SK-N-SH (cell line): ENCODE measurements at regions not wholly inside any gene's neighbourhood (a gene's known extent, or its start where the extent isn't known, plus 50 kb on each side); places are given as distances from the start of the nearest gene placed in this dataset.

ENCODE experiments used
- CTCF ChIA-PET: fragments of 300-600, 350-600 bp; formaldehyde crosslinking; extraction: SDS; loops from one replicate; lab custom pipeline; 2021; lab: Yijun Ruan, JAX
- POLR2A ChIA-PET: fragments of 350-600 bp; sonication (Branson Sonifier 250); formaldehyde crosslinking; extraction: SDS; loops from one replicate; lab custom pipeline; 2020; ENCODE audit warnings: antibody characterized with exemption, inconsistent platforms; lab: Yijun Ruan, JAX
- DNase-seq: peaks from one replicate; pipeline ENCODE4 v3.0.0; 2012
- H2AFZ ChIP-seq: fragments of 200-600 bp; sonication (generic); 2 replicates; pipeline ENCODE4 v1.8.1; 2016; ENCODE audit warnings: antibody characterized with exemption, mild to moderate bottlenecking, low read depth
- H3F3A ChIP-seq: fragments of 200-600 bp; sonication (generic); replicated peaks from 2 replicates; pipeline ENCODE3; 2016; ENCODE audit warnings: antibody characterized with exemption, mild to moderate bottlenecking; ENCODE audit not compliant: insufficient read depth
- H3K27ac ChIP-seq, 2 experiments: fragments of 200-500 bp in 1 of 2; fragments of 200-600 bp in 1 of 2; sonication (Bioruptor generic) in 1 of 2; sonication (generic), shearing (Covaris generic) in 1 of 2; 2 replicates each; pipeline versions ENCODE4 v1.5.1 to v1.6.1; 2014 to 2016; ENCODE audit warnings: low read depth in 2 of 2, inconsistent platforms in 1 of 2, low read length in 1 of 2, mild to moderate bottlenecking in 1 of 2, mixed read lengths in 1 of 2
- H3K27me3 ChIP-seq: fragments of 200-600 bp; sonication (generic), shearing (Covaris generic); 2 replicates; pipeline ENCODE4 v1.6.1; 2016; ENCODE audit warnings: mixed run types; ENCODE audit not compliant: insufficient read depth
- H3K36me3 ChIP-seq, 2 experiments: fragments of 200-500 bp in 1 of 2; fragments of 200-600 bp in 1 of 2; sonication (Bioruptor generic) in 1 of 2; sonication (generic) in 1 of 2; replicated peaks in 1 of 2; 2 replicates each; pipeline versions ENCODE3 to v1.5.1; 2014 to 2016; ENCODE audit warnings: low read length in 1 of 2, mild to moderate bottlenecking in 1 of 2; ENCODE audit not compliant: insufficient read depth in 2 of 2, control insufficient read depth in 1 of 2
- H3K4me1 ChIP-seq, 2 experiments: fragments of 200-500 bp in 1 of 2; fragments of 200-600 bp in 1 of 2; sonication (Bioruptor generic) in 1 of 2; sonication (generic), shearing (Covaris generic) in 1 of 2; 2 replicates each; pipeline versions ENCODE4 v1.5.1 to v1.6.1; 2014 to 2016; ENCODE audit warnings: low read depth in 1 of 2, low read length in 1 of 2, mixed run types in 1 of 2; ENCODE audit not compliant: insufficient read depth in 2 of 2, control insufficient read depth in 1 of 2
- H3K4me2 ChIP-seq: fragments of 200-600 bp; sonication (generic), shearing (Covaris generic); 2 replicates; pipeline ENCODE4 v1.6.1; 2017; ENCODE audit warnings: mixed run types
- H3K4me3 ChIP-seq, 2 experiments: fragments of 200-500 bp in 1 of 2; fragments of 200-600 bp in 1 of 2; sonication (Bioruptor generic) in 1 of 2; sonication (generic), shearing (Covaris generic) in 1 of 2; 2 replicates each; pipeline versions ENCODE4 v1.5.1 to v1.8.1; 2014 to 2016; ENCODE audit warnings: low read depth in 2 of 2, inconsistent platforms in 1 of 2, low read length in 1 of 2, mild to moderate bottlenecking in 1 of 2, mixed read lengths in 1 of 2, moderate library complexity in 1 of 2
- H3K79me2 ChIP-seq: fragments of 200-600 bp; sonication (generic); 2 replicates; pipeline ENCODE4 v1.8.1; 2017; ENCODE audit warnings: mild to moderate bottlenecking; ENCODE audit not compliant: insufficient read depth
- H3K9ac ChIP-seq: fragments of 200-600 bp; sonication (generic); 2 replicates; pipeline ENCODE4 v1.6.1; 2017; ENCODE audit warnings: mixed run types
- H3K9me2 ChIP-seq: fragments of 200-600 bp; sonication (generic); 2 replicates; pipeline ENCODE4 v1.6.1; 2017; ENCODE audit warnings: mixed run types
- H3K9me3 ChIP-seq: fragments of 200-600 bp; sonication (generic); 2 replicates; pipeline ENCODE4 v1.6.1; 2017; ENCODE audit warnings: mixed run types, mild to moderate bottlenecking, moderate library complexity
- H4K20me1 ChIP-seq: fragments of 200-600 bp; sonication (generic); 2 replicates; pipeline ENCODE4 v1.6.1; 2017; ENCODE audit warnings: mild to moderate bottlenecking, mixed run types; ENCODE audit not compliant: insufficient read depth
- CHD2 ChIP-seq: fragments of 150-350 bp; IDR thresholded peaks from 2 replicates; pipeline ENCODE4 v1.6.1; 2018; ENCODE audit warnings: low read length; ENCODE audit not compliant: partially characterized antibody
- EZH2phosphoT487 ChIP-seq: fragments of 200-600 bp; sonication (generic); IDR thresholded peaks from 2 replicates; pipeline ENCODE4 v1.6.1; 2017; ENCODE audit warnings: low read depth, mixed run types, mild to moderate bottlenecking, antibody characterized with exemption, moderate library complexity, borderline replicate concordance
- FOSL2 ChIP-seq: IDR thresholded peaks from 2 replicates; pipeline ENCODE4 v1.4.0; 2012; ENCODE audit warnings: low read depth, mild to moderate bottlenecking, moderate library complexity, borderline replicate concordance
- FOXJ3 ChIP-seq: sonication (generic); formaldehyde crosslinking; IDR thresholded peaks from 2 replicates; pipeline ENCODE4 v1.5.1; 2020; ENCODE audit warnings: mild to moderate bottlenecking, missing genetic modification reagents
- GABPA ChIP-seq: IDR thresholded peaks from 2 replicates; pipeline ENCODE4 v1.4.0; 2012; ENCODE audit warnings: low read depth, mild to moderate bottlenecking
- MXI1 ChIP-seq: IDR thresholded peaks from 2 replicates; pipeline ENCODE4 v1.6.1; 2012; ENCODE audit warnings: mild to moderate bottlenecking, low read depth, low read length, improper control_type of control experiment
- NRF1 ChIP-seq: IDR thresholded peaks from 2 replicates; pipeline ENCODE4 v1.6.1; 2012; ENCODE audit warnings: low read depth, mild to moderate bottlenecking, low read length
- RFX5 ChIP-seq: IDR thresholded peaks from 2 replicates; pipeline ENCODE4 v1.6.1; 2012; ENCODE audit warnings: mild to moderate bottlenecking, improper control_type of control experiment, low read length
- TEAD4 ChIP-seq: IDR thresholded peaks from 2 replicates; pipeline ENCODE4 v1.4.0; 2012; ENCODE audit warnings: mild to moderate bottlenecking, borderline replicate concordance; ENCODE audit not compliant: insufficient read depth
- WGBS: methylation state at CpG from one replicate; pipeline ENCODE4 v1.1.6; 2017; ENCODE audit warnings: low lambda C conversion rate; 5-methylcytosine and 5-hydroxymethylcytosine counted together
- TF ChIP-seq, protein P1 (sequence below): fragments of 150-350 bp; IDR thresholded peaks from 2 replicates; pipeline ENCODE4 v1.6.1; 2016; ENCODE audit warnings: mild to moderate bottlenecking, low read depth, low read length
- TF ChIP-seq, protein P2 (sequence below): IDR thresholded peaks from 2 replicates; pipeline ENCODE4; 2012
- TF ChIP-seq, protein P3 (sequence below): IDR thresholded peaks from 2 replicates; pipeline ENCODE4 v1.4.0; 2012; ENCODE audit warnings: low read depth
- TF ChIP-seq, protein P4 (sequence below): fragments of 150-350 bp; IDR thresholded peaks from 2 replicates; pipeline ENCODE4 v1.6.1; 2017; ENCODE audit warnings: antibody characterized with exemption, low read length, low read depth, borderline replicate concordance
- TF ChIP-seq, protein P5 (sequence below): fragments of 200-600 bp; sonication (generic); IDR thresholded peaks from 2 replicates; pipeline ENCODE4 v1.6.1; 2017; ENCODE audit warnings: antibody characterized with exemption, mild to moderate bottlenecking, moderate library complexity

DNA sequence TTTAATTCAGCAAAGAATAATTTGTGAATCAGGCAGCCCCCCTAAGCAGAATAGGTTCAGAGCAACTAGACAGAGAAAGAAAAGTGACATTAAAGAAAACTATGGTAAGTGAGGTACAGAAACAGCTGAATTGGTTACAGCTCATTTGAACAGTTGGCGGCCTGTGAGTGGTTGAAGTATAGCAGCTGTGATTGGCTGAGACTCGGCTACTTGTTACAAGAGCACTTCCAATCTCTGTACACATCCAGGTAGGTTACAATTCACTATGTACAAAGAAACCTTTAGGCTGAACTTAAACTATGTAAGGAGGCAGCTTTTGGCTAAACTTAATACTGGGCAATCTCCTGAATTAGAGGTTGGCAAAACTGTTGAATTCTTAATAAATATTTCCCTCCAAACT lies 171.1 kb upstream of the LHX8 start:
- CTCF ChIA-PET = interaction anchor here (0.8 kb wide), 1 partner anchor 191 kb away, joined by 3 read pairs; no protein-coding TSS in a partner anchor
- no peak overlapping the region for H3K9ac ChIP-seq
- H3K9me2 ChIP-seq = no peaks in the 10 kb centered on the region
- POLR2A ChIA-PET = no interaction called here
- WGBS = 81% methylated on average over 2 of the region's 2 CpGs
- H4K20me1 ChIP-seq = no peaks in the 10 kb centered on the region
- H3K4me2 ChIP-seq = no peak overlapping the region
- no peaks in the 10 kb centered on the region for H3K36me3 ChIP-seq
- no peaks in the 10 kb centered on the region for H3K9me3 ChIP-seq
- DNase-seq = no peak
- H2AFZ ChIP-seq = no peak overlapping the region
- H3K27ac ChIP-seq = no peak overlapping the region
- H3K4me3 ChIP-seq = no peak overlapping the region
- no peaks in the 10 kb centered on the region for H3F3A ChIP-seq
- no peaks in the 10 kb centered on the region for H3K79me2 ChIP-seq
- TF ChIP-seq RFX5 (no peak), GABPA (no peak), MXI1 (no peak), NRF1 (no peak), FOSL2 (no peak), EZH2phosphoT487 (no peak), TEAD4 (no peak), FOXJ3 (CRISPR knock-in tag) (no peak), CHD2 (no peak)
- TF ChIP-seq, protein P1, sequence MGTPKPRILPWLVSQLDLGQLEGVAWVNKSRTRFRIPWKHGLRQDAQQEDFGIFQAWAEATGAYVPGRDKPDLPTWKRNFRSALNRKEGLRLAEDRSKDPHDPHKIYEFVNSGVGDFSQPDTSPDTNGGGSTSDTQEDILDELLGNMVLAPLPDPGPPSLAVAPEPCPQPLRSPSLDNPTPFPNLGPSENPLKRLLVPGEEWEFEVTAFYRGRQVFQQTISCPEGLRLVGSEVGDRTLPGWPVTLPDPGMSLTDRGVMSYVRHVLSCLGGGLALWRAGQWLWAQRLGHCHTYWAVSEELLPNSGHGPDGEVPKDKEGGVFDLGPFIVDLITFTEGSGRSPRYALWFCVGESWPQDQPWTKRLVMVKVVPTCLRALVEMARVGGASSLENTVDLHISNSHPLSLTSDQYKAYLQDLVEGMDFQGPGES = no peak
- TF ChIP-seq, protein P2, sequence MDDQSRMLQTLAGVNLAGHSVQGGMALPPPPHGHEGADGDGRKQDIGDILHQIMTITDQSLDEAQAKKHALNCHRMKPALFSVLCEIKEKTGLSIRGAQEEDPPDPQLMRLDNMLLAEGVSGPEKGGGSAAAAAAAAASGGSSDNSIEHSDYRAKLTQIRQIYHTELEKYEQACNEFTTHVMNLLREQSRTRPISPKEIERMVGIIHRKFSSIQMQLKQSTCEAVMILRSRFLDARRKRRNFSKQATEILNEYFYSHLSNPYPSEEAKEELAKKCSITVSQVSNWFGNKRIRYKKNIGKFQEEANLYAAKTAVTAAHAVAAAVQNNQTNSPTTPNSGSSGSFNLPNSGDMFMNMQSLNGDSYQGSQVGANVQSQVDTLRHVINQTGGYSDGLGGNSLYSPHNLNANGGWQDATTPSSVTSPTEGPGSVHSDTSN = no peak
- TF ChIP-seq, protein P3, sequence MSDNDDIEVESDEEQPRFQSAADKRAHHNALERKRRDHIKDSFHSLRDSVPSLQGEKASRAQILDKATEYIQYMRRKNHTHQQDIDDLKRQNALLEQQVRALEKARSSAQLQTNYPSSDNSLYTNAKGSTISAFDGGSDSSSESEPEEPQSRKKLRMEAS = no peak
- TF ChIP-seq, protein P4, sequence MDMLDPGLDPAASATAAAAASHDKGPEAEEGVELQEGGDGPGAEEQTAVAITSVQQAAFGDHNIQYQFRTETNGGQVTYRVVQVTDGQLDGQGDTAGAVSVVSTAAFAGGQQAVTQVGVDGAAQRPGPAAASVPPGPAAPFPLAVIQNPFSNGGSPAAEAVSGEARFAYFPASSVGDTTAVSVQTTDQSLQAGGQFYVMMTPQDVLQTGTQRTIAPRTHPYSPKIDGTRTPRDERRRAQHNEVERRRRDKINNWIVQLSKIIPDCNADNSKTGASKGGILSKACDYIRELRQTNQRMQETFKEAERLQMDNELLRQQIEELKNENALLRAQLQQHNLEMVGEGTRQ = no peak
- TF ChIP-seq, protein P5, sequence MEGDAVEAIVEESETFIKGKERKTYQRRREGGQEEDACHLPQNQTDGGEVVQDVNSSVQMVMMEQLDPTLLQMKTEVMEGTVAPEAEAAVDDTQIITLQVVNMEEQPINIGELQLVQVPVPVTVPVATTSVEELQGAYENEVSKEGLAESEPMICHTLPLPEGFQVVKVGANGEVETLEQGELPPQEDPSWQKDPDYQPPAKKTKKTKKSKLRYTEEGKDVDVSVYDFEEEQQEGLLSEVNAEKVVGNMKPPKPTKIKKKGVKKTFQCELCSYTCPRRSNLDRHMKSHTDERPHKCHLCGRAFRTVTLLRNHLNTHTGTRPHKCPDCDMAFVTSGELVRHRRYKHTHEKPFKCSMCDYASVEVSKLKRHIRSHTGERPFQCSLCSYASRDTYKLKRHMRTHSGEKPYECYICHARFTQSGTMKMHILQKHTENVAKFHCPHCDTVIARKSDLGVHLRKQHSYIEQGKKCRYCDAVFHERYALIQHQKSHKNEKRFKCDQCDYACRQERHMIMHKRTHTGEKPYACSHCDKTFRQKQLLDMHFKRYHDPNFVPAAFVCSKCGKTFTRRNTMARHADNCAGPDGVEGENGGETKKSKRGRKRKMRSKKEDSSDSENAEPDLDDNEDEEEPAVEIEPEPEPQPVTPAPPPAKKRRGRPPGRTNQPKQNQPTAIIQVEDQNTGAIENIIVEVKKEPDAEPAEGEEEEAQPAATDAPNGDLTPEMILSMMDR = no peak
- H3K4me1 ChIP-seq = peaks cover 0 to 5% of the 10 kb centered on the region in 2 experiments; a peak in 2 of 4 replicates
- H3K27me3 ChIP-seq = no peaks in the 10 kb centered on the region
